ENCODE measurements at regions not wholly inside any gene's neighbourhood (a gene's known extent, or its start where the extent isn't known, plus 50 kb on each side); places are given as distances from the start of the nearest gene placed in this dataset.

DNA sequence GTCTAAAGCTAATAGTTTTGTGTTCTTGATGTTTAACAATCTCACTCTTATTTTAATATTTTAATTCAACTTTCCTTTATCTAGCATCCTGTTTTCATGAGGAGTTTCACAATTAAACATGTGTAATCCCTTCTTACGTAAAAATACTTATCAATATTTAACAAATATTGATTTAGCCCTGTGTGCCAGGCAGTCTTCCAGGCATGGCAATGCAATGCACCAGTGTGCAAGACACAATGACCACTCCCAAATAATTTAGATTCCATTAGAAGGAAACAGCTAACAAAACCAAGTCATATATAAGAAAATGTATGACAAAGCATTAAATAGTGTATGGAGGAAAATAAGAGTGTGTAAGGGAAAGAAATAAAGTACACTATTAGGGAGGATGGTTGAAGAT is 627.1 kb upstream of the ARPP21 start:
- ATAC-seq (ENCODE audit: low read depth) (no peak), DNase-seq (no peak)
- intact Hi-C loops (cut with micrococcal nuclease), result no loop called here
- Mint-ChIP-seq H3K27ac (no peak overlapping the region), H3K36me3 (ENCODE audit: low read depth) (no peaks in the 10 kb centered on the region), H3K9me3 (peaks cover 3% of the 10 kb centered on the region), H3K27me3 (no peaks in the 10 kb centered on the region), H3K4me3 (no peak overlapping the region), H3K4me1 (no peaks in the 10 kb centered on the region)
- TF ChIP-seq, protein P1, sequence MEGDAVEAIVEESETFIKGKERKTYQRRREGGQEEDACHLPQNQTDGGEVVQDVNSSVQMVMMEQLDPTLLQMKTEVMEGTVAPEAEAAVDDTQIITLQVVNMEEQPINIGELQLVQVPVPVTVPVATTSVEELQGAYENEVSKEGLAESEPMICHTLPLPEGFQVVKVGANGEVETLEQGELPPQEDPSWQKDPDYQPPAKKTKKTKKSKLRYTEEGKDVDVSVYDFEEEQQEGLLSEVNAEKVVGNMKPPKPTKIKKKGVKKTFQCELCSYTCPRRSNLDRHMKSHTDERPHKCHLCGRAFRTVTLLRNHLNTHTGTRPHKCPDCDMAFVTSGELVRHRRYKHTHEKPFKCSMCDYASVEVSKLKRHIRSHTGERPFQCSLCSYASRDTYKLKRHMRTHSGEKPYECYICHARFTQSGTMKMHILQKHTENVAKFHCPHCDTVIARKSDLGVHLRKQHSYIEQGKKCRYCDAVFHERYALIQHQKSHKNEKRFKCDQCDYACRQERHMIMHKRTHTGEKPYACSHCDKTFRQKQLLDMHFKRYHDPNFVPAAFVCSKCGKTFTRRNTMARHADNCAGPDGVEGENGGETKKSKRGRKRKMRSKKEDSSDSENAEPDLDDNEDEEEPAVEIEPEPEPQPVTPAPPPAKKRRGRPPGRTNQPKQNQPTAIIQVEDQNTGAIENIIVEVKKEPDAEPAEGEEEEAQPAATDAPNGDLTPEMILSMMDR (IDR thresholded peaks at IDR 0.05), result no peak
- ChIA-PET CTCF (no interaction called here), POLR2A (no interaction called here)

DNA sequence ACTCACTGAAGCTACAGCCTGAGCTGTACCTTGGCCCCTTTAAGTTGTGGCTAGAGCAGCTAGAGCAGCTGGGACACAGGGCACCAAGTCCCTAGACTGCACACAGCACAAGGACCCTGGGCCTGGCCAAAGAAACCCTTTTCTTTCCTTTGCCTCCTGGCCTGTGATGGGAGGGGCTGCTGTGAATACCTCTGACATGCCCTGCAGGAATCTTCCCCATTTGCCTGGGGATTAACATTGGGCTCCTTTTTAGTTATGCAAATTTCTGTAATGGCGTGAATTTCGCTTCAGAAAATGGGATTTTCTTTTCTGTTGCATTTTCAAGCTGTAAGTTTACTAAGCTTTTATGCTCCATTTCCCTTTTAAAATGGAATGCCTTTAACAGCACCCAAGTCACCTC is 611.2 kb upstream of the ARPP21 start:
- Mint-ChIP-seq H3K4me1 (no peaks in the 10 kb centered on the region), H3K9me3 (peaks cover 25% of the 10 kb centered on the region), H3K36me3 (ENCODE audit: low read depth) (no peaks in the 10 kb centered on the region), H3K27ac (no peak overlapping the region), H3K4me3 (no peak overlapping the region), H3K27me3 (no peaks in the 10 kb centered on the region)
- DNase-seq (no peak), ATAC-seq (ENCODE audit: low read depth) (no peak)
- TF ChIP-seq, protein P1 (IDR thresholded peaks at IDR 0.05), result no peak
- ChIA-PET POLR2A (no interaction called here), CTCF (no interaction called here)
- intact Hi-C loops (cut with micrococcal nuclease), result no loop called here

DNA sequence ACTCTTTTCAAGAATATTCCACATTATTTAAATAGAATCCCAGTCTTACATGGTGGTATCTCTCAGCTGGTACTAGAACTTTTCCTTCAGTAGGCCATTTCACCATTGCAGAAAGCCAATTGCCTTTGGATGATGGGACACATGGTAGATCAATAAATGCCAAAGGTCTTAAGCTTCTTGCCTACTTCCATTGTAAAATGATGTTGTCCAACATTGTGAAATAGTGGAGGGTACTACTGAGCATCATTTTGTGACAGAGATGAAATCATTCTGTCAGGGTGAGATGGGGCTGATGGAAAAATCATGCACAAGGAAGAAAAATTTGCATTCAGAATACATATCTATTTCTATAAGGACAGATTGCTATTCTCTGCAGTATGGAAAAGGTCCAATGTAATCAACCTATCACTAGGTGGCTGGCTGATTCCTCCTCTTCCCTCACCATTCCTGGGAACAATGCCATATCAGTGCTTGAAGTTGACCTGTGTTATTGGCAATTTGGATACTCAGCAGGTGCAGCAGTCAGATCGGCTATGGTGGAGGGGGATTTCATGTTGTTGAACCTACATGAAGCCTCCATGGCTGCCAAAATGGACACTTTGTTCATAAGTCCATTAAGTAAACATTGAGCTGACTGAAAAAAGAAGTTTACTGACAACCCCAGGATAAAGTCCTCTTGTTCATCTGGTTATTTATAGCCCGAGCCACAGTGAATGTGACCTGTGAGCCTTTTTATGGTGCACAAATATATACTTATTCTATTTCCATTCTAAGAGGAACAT is 596.9 kb upstream of the ARPP21 start:
- Mint-ChIP-seq H3K27me3 (no peaks in the 10 kb centered on the region), H3K4me1 (no peaks in the 10 kb centered on the region), H3K27ac (no peak overlapping the region), H3K36me3 (ENCODE audit: low read depth) (no peaks in the 10 kb centered on the region), H3K4me3 (no peak overlapping the region), H3K9me3 (no peaks in the 10 kb centered on the region)
- DNase-seq (no peak), ATAC-seq (ENCODE audit: low read depth) (no peak)
- ChIA-PET POLR2A (no interaction called here), CTCF (no interaction called here)
- TF ChIP-seq, protein P1 (IDR thresholded peaks at IDR 0.05), result no peak
- intact Hi-C loops (cut with micrococcal nuclease), result no loop called here

DNA sequence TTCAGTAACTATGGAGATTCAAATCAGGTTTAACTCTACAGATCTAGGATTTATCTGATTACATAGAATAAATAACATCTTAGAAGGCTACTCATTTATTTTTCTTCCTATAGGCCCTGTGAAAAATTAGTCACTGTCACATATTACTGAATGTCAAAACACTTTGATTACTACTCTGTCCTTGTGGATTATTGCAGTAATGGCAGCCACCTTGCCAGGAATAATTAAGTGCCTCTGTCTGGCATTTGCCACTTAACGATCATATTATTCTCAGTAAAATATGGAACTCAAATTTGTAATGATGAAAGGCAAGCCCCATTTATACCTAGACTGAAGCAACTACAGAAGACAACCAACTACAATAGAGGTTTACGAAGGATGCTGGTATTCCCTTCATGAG is 596.3 kb upstream of the ARPP21 start:
- ATAC-seq (ENCODE audit: low read depth) (no peak), DNase-seq (no peak)
- TF ChIP-seq, protein P1 (IDR thresholded peaks at IDR 0.05), result no peak
- Mint-ChIP-seq H3K4me3 (no peak overlapping the region), H3K4me1 (no peaks in the 10 kb centered on the region), H3K36me3 (ENCODE audit: low read depth) (no peaks in the 10 kb centered on the region), H3K27me3 (no peaks in the 10 kb centered on the region), H3K9me3 (no peaks in the 10 kb centered on the region), H3K27ac (no peak overlapping the region)
- CTCF ChIA-PET, result no interaction called here
- intact Hi-C loops (cut with micrococcal nuclease), result no loop called here
- POLR2A ChIA-PET, result no interaction called here

DNA sequence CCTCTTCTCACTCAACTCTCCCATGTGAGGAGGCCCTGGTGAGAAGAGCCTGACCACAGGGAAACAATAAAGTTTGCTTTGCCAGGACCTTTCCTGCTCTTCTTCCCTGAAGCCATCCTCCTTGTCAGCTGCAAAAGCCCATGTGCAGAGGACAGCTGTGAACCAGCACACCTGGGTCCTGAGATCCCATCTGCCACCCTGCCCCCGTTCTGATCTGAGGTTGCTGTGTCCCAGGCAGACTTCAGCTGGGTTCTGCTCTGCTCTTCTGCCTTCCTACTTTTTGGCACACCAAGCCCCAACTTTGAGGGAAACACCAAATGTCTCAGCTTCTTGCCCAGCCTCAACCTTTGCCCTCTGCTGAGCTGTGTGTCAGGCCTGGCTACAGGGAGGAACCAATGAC is 595.1 kb upstream of the ARPP21 start:
- Mint-ChIP-seq H3K27me3 (no peaks in the 10 kb centered on the region), H3K9me3 (no peaks in the 10 kb centered on the region), H3K4me1 (no peaks in the 10 kb centered on the region), H3K36me3 (ENCODE audit: low read depth) (no peaks in the 10 kb centered on the region), H3K4me3 (no peak overlapping the region), H3K27ac (no peak overlapping the region)
- ATAC-seq (ENCODE audit: low read depth) (no peak), DNase-seq (no peak)
- POLR2A ChIA-PET, result no interaction called here
- CTCF ChIA-PET, result no interaction called here
- TF ChIP-seq, protein P1 (IDR thresholded peaks at IDR 0.05), result no peak
- intact Hi-C loops (cut with micrococcal nuclease), result no loop called here

Data from activated B cell treated with CpG ODN at 0.5 μM for 24 hours (primary cell).